Loucy (cell line): ENCODE measurements at regions not wholly inside any gene's neighbourhood (a gene's known extent, or its start where the extent isn't known, plus 50 kb on each side); places are given as distances from the start of the nearest gene placed in this dataset.

Experiments used
- CTCF ChIP-seq: fragments of 200-600 bp; sonication (generic); conservative IDR thresholded peaks from 2 replicates; pipeline ENCODE4 v1.5.1; 2014; ENCODE audit warnings: mild to moderate bottlenecking, antibody characterized with exemption, low read length
- EZH2phosphoT487 ChIP-seq: fragments of 200-600 bp; IDR thresholded peaks from 2 replicates; pipeline ENCODE4 v1.6.1; 2018; ENCODE audit warnings: antibody characterized with exemption, mild to moderate bottlenecking, moderate library complexity, borderline replicate concordance

- TF ChIP-seq CTCF, result no peak
- TF ChIP-seq EZH2phosphoT487, result no peak
These were observed 326.5 kb downstream of the SH3GL2 start for GRCh38 chr9:17905366-17905765.
